GM21367 (cell line): ENCODE measurements at regions not wholly inside any gene's neighbourhood (a gene's known extent, or its start where the extent isn't known, plus 50 kb on each side); places are given as distances from the start of the nearest gene placed in this dataset.

Experiments
- ATAC-seq: cut with Tn5 transposase; IDR thresholded peaks from one replicate; pipeline ENCODE4 v1.9.1; 2021; ENCODE audit not compliant: unreplicated experiment

- no peak for ATAC-seq
Observed at GRCh38 chr2:153197402-153198386, 280.9 kb downstream of the RPRM start.

DNA sequence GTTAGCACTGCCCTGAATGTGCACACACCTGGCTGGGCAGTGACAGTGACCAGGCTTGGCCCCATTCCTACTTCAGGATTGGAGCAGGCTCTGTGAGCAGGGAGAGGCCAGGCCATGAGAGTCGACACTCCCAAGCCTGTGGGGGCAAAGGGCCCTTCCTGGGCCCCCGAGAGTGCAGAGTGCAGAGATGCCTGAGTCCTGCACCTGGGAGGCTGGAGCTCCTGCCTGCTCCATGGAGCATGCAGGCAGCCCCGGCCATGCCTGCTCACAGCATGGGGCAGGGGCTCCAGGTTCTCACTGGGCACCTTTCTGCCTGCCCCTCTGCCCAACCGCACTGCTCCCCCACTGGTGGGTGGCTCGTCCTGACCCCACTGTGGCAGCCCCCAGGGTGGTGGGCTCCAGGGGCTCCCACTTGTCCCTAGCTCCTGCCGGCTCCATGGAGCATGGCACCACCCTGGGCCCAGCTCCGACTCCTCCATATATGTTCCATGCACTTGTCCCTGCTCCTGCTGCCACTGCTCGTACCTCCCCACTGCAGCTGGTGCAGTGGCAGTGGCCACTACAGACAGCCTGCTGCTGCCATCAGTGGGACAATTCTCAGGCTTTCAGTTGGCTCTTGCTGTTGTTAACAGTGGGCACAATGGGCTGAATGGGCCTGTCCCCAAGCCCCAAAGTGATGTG lies 282.0 kb downstream of the RPRM start:
- no peak for ATAC-seq

DNA sequence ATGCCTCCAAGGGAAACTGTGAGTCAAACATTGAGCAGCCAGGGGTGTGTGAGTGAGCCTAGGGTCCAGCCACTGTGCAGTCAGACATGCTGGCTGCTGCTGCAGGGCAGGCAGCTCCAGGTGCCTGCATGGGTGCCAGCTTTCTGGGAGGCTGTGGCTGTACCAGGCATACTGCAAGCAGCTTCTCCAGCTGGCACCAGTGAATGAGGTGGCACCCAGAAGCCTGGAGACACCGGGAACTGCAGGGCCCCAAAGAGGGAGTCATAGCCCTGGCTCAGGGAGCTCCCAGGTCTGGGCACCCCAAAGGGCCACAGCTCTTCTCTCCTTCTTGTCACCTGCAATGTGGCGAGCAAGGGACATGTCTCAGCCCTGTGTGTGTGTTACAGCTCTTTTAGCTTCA lies 283.2 kb downstream of the RPRM start:
- no peak for ATAC-seq

DNA sequence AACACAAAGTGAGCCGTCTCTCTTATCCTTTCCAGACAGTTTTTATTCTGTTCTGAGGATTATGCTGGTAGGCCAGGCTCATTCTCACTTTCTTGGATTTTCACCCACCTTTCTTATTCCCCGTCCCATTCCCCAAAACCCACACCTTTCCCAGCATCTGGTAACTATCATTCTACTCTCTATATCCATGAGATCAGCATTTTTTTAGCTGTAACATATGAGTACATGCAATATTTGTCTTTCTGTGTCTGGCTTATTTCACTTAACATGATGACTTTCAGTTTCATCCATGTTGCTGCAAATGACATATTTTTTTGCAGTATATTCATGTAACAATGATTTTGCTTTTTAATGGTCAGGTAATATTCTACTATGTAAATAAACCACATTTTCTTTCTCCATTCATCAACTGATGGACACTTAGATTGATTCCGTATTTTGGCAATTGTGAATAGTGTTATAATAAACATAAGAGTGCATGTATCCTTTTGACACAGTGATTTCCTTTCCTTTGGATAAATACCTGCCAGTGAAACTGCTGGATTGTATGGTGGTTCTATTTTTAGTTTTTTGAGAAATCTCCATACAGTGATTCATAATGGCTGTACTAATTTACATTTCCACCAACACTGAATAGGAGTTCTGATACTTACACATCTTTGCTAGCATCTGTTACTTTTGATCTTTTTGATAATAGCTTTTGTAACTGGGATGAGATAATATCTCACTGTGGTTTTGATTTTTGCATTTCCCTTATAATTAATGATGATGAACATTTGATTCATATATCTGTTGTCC lies 289.3 kb downstream of the RPRM start:
- ATAC-seq, result no peak

- no peak for ATAC-seq
Observed at GRCh38 chr2:153179808-153180207, 298.8 kb downstream of the RPRM start.

GRCh38 chr2:153169609-153170008 lies 309.0 kb downstream of the RPRM start:
- no peak for ATAC-seq

- ATAC-seq, result no peak
Observed at GRCh38 chr2:153165021-153165420, 313.5 kb downstream of the RPRM start.

DNA sequence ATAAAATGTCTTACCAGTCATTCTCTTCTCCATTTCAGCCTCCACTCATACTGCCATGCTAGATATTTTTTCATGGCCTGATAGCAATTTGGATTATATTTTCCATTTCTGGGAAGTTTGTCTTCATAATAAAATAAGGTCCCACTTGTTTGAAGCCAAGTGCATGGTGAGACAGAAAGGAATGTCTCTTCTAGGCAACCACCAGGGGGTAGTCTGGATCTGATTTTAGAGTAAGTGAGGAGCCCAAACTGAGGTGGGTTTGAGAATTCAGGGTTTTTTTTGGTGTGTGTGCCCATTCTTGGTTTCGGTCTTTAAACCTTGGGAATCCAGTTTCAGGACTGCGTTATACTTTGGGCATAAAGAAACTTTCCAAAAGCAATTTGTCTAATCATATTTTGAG lies 315.5 kb downstream of the RPRM start:
- no peak for ATAC-seq

GRCh38 chr2:153156743-153157142 lies 321.8 kb downstream of the RPRM start:
- ATAC-seq, result no peak

- ATAC-seq, result no peak
Observed at GRCh38 chr2:153152036-153152435, 326.5 kb downstream of the RPRM start.

GRCh38 chr2:153145470-153145978 lies 333.0 kb downstream of the RPRM start:
- no peak for ATAC-seq

GRCh38 chr2:153143540-153143939 lies 335.0 kb downstream of the RPRM start:
- no peak for ATAC-seq

DNA sequence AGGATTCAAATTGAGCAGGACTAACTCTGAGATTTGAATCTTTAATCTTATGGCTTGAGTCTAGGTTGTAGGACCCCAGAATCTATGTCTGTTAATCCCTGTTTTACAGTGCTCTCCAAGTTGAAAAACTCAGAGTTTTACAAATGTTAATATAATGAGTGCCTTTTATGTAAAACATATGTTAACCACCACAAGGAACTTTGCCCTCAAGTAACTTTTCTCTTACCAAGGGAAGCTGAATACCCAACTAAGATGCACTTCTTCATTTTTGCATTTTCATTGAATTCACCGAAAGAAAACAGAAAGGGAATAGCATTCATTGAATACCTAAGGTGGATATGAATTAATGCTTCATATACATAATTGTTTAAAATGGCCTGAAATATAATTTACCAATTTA lies 338.1 kb downstream of the RPRM start:
- no peak for ATAC-seq

DNA sequence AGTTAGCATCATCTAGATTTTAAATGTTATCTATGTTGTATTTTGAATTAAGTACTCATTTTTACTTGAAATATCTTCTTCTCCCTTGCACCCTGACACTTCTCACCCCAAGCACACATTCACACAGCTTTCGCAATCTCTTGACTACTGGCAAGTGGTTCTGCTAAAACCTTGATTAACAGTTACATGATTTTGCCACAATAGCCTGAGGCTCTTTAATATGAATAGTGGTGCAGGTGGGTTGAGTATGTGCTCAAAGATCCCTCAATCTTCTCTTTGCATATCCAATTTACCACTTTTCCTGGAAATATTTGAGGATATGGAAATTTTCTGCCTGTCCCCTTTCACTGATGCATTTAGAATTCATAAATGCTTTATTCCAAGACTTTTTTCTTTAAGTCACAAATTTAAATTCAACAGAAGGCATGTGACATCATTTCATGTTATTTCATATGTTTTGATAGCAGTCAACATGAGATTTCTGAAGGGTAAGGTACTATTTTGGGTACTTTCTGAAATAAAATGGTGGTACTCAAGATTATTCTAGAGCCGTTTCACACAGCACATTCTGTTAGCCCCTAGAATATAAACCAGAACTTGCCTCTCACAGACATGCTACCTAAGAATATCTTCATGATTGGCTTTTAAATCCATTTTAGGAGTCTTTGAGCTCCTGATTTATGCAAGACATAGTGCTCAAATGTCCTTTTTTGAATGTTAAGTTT lies 339.7 kb downstream of the RPRM start:
- ATAC-seq, result no peak

DNA sequence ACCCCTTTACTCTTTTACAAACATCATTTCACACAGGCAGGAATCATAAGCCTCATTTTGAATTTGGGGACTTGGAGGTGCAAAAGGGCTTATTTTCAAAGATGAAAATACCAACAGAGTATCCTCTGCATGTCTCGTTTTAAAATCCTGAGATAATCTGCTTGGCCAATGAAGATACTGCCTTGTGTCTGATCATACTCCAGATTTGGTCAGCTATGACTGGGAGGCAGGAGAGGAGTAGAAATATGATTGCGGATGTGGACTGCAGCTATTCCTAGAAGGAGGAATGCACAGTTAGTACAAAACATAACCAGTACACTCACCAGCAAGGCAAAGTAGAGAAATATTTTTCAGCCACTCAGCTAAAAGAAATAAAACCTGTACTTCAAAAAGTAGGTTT lies 342.3 kb downstream of the RPRM start:
- no peak for ATAC-seq

GRCh38 chr2:153134725-153135124 lies 343.8 kb downstream of the RPRM start:
- ATAC-seq, result no peak

DNA sequence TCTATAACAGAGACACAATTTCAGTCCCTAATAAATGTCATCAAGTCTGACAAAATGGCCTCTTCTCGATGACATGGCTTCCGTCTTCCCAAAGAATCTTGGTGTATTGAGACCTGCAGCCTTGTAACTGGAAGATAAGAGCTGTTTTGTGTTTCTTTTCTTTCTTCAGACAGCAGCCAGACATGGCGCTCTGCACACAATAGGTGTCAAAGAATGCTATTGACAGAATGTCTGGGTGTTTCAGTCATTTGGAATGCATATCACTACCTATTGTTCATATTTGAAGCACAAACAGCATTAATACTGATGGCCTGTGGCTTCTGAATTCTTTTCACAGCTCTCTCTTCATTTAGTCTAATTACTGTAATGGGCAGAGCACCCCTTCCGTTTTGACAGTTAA lies 344.8 kb downstream of the RPRM start:
- ATAC-seq, result no peak

- ATAC-seq, result no peak
Observed at GRCh38 chr2:153132418-153132817, 346.1 kb downstream of the RPRM start.

- no peak for ATAC-seq
Observed at GRCh38 chr2:153115141-153115540, 363.4 kb downstream of the RPRM start.

DNA sequence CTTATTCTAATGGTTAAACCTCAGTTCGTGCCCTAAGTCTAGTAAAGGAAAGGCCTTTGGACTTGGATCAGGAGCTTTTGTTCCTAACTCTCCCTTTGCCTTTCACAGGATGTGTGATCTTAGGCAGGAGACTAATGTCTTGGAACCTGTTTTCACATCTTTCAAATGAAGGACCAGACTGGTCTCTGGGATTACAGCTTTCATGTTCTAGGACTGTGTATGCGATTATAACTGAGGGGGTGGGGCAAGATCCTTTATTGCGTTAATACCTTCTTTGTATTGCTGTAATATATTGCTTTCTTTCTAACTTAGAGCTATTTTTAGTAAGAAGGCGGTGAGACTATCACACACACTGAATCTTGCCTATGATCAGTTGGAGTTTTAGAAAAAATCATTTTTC lies 368.1 kb downstream of the RPRM start:
- no peak for ATAC-seq

DNA sequence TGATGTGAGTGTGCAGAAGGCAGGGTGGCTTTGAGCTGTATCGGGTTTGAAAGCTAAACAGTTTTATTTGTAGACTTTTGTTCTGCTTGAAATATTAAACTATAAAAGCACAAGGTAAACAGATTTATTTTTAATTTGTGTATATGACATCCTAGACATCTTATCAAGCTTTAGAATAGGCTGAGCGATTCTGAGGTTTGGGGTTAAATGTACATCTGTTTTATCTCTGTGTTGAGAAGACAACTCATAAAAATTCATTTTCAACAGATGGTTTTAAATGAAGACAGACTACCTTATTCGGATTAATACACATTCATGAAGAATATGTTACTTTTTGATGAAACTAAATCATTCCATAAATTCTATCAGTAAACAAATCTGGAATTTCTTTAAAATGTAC lies 368.8 kb downstream of the RPRM start:
- ATAC-seq, result no peak
